ENCODE measurements at regions not wholly inside any gene's neighbourhood (a gene's known extent, or its start where the extent isn't known, plus 50 kb on each side); places are given as distances from the start of the nearest gene placed in this dataset.

GRCh38 chr15:45980366-45980765, 345.5 kb downstream of the SQOR start:
- ATAC-seq, result no peak
- H3K27ac ChIP-seq (ENCODE audit: low read length), result no peak overlapping the region
- no TSS peak for BruUV-seq (replicated peaks)
- no peaks in the 10 kb centered on the region for H3K36me3 ChIP-seq (ENCODE audit: control insufficient read depth, insufficient read depth, low read length)
- CTCF ChIA-PET, result no interaction called here
- POLR2A ChIA-PET, result no interaction called here
- no peaks in the 10 kb centered on the region for H3K4me1 ChIP-seq (ENCODE audit: control insufficient read depth, insufficient read depth, low read length)
- H3K27me3 ChIP-seq (ENCODE audit: control insufficient read depth, insufficient read depth, low read length), result no peaks in the 10 kb centered on the region
- H3K4me3 ChIP-seq (ENCODE audit: low read depth in 2 of 2, low read length in 2 of 2), result no peak overlapping the region
- H3K9me3 ChIP-seq (ENCODE audit: control insufficient read depth, insufficient read depth, low read depth, low read length), result no peaks in the 10 kb centered on the region
- in situ Hi-C loops (cut with HindIII; ENCODE audit: low pct_unique_long_range_greater_than_20kb, low sequenced_read_pairs), result no loop called here
- DNase-seq (ENCODE audit: low read depth, low spot score), result no peak
- TF ChIP-seq POLR2AphosphoS5 (IDR thresholded peaks at IDR 0.05; ENCODE audit: low read depth, low read length), result no peak
- TF ChIP-seq CTCF (IDR thresholded peaks at IDR 0.05), result no peak
- TF ChIP-seq TCF7L2 (IDR thresholded peaks at IDR 0.05; ENCODE audit: low read depth, low read length), result no peak
- intact Hi-C loops (cut with micrococcal nuclease; ENCODE audit: unreplicated experiment), result no loop called here

- ChIA-PET CTCF (no interaction called here), POLR2A (no interaction called here)
- Histone ChIP-seq H3K4me3 (ENCODE audit: low read depth in 2 of 2, low read length in 2 of 2) (no peak overlapping the region), H3K9me3 (ENCODE audit: control insufficient read depth, insufficient read depth, low read depth, low read length) (no peaks in the 10 kb centered on the region), H3K27me3 (ENCODE audit: control insufficient read depth, insufficient read depth, low read length) (no peaks in the 10 kb centered on the region), H3K4me1 (ENCODE audit: control insufficient read depth, insufficient read depth, low read length) (no peaks in the 10 kb centered on the region), H3K36me3 (ENCODE audit: control insufficient read depth, insufficient read depth, low read length) (no peaks in the 10 kb centered on the region), H3K27ac (ENCODE audit: low read length) (no peak overlapping the region)
- no TSS peak for BruUV-seq (replicated peaks)
- DNase-seq (ENCODE audit: low read depth, low spot score), result no peak
- intact Hi-C loops (cut with micrococcal nuclease; ENCODE audit: unreplicated experiment) (no loop called here), in situ Hi-C loops (cut with HindIII; ENCODE audit: low pct_unique_long_range_greater_than_20kb, low sequenced_read_pairs) (no loop called here)
- no peak for TF ChIP-seq REST (IDR thresholded peaks at IDR 0.05; ENCODE audit: insufficient read depth in 1 of 2, low read depth in 2 of 2, low read length in 1 of 2)
- ATAC-seq, result no peak
These were observed 346.8 kb downstream of the SQOR start for GRCh38 chr15:45981625-45982024.

- BruUV-seq (replicated peaks), result no TSS peak
- H3K9me3 ChIP-seq (ENCODE audit: control insufficient read depth, insufficient read depth, low read depth, low read length), result no peaks in the 10 kb centered on the region
- no peak overlapping the region for H3K27ac ChIP-seq (ENCODE audit: low read length)
- no peaks in the 10 kb centered on the region for H3K27me3 ChIP-seq (ENCODE audit: control insufficient read depth, insufficient read depth, low read length)
- no peaks in the 10 kb centered on the region for H3K4me1 ChIP-seq (ENCODE audit: control insufficient read depth, insufficient read depth, low read length)
- POLR2A ChIA-PET, result no interaction called here
- in situ Hi-C loops (cut with HindIII; ENCODE audit: low pct_unique_long_range_greater_than_20kb, low sequenced_read_pairs), result no loop called here
- H3K4me3 ChIP-seq (ENCODE audit: low read depth in 2 of 2, low read length in 2 of 2), result no peak overlapping the region
- ATAC-seq (no peak), DNase-seq (ENCODE audit: low read depth, low spot score) (no peak)
- intact Hi-C loops (cut with micrococcal nuclease; ENCODE audit: unreplicated experiment), result no loop called here
- no peak for TF ChIP-seq TCF7L2 (IDR thresholded peaks at IDR 0.05; ENCODE audit: low read depth, low read length)
- TF ChIP-seq SIN3A (IDR thresholded peaks at IDR 0.05; ENCODE audit: borderline replicate concordance, insufficient read depth, low read depth, low read length), result no peak
- no peak for TF ChIP-seq POLR2AphosphoS5 (IDR thresholded peaks at IDR 0.05; ENCODE audit: low read depth, low read length)
- no peak for TF ChIP-seq CTCF (IDR thresholded peaks at IDR 0.05)
- CTCF ChIA-PET, result no interaction called here
- no peaks in the 10 kb centered on the region for H3K36me3 ChIP-seq (ENCODE audit: control insufficient read depth, insufficient read depth, low read length)
These were observed 357.0 kb downstream of the SQOR start for GRCh38 chr15:45991863-45992262.
